GM19468 (cell line): ENCODE measurements at regions not wholly inside any gene's neighbourhood (a gene's known extent, or its start where the extent isn't known, plus 50 kb on each side); places are given as distances from the start of the nearest gene placed in this dataset.

ENCODE experiments used
- ATAC-seq: cut with Tn5 transposase; IDR thresholded peaks from one replicate; pipeline ENCODE4 v1.9.1; 2021; ENCODE audit warnings: mild to moderate bottlenecking, moderate library complexity, moderate number of reproducible peaks; ENCODE audit not compliant: unreplicated experiment; ENCODE audit errors: extremely low read depth

- ATAC-seq, result no peak
Observed at GRCh38 chr3:178388473-178388872, 147.8 kb upstream of the KCNMB2 start.

DNA sequence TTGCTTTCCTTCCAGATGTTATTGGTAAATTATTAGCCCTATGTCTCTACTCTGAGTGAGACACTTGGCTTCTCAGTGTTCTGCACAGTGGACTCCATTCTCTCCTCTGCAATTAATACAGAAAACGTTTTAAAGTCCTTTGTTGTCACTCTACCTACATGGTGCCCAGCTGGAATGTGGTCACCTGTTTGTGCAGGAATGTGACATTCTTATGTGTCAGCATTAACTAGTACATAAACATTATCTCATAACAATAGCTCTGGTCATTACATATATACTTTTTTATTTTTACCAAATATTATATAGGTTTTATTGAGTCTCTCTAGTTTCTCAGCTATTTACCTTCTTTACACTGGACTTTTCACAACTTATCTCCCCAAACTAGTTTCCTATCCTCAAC, 147.0 kb upstream of the KCNMB2 start:
- ATAC-seq, result no peak

GRCh38 chr3:178392511-178392926, 143.7 kb upstream of the KCNMB2 start:
- ATAC-seq, result no peak

- no peak for ATAC-seq
Observed at GRCh38 chr3:178393146-178393545, 143.1 kb upstream of the KCNMB2 start.

DNA sequence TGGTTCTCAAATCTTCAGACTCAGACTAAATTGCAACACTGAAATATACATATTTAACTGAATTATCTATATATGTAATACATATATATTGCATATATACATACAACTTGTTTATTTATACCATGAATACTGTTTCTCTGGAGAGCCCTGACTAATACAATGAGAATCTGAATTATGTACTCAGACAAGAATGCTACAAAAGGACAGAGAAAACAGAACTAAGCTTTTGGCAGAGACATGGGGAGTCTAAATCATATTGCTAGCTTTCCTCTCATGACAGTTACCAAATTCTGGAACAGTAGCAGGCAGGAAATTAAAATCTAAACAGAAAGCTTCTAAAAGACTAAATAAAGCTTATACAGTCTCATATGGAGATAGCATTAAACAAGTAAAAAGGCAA, 142.4 kb upstream of the KCNMB2 start:
- no peak for ATAC-seq

DNA sequence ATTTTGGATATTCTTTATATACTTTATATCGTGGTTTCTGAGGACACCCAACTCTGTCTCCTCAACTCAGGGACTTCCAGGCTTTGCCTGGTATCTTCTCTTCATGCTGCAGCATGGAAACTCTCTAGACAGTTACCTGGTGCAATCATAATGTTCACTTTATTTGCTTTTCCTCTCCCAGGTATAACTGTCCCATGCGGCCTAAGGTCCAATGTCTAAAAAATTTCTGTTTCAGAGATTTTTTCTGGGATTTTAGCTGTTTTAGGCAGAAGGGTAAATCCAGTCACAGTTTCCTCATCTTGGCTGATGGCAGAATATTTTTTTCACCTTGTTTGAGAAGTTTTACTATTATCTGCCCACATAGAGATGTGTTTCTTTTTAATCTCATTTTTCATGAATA, 139.9 kb upstream of the KCNMB2 start:
- ATAC-seq, result no peak

DNA sequence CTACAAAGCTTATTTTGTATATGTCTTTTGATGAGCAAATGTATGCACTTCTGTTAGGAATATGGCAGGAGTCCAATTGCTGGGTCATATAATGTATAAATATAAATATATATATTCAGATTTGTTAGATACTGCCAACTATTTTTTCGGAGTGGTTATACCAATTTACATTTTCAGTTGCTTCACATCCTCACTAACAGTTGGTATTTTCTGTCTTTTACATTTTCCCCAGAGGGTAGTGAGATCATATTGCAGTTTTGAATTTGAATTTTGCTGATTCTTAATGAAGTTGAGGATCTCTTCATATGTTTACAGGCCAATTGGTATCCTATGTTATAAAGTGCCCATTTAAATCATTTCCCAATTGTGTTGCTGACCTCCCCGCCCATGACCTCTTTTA, 139.0 kb upstream of the KCNMB2 start:
- ATAC-seq, result no peak

DNA sequence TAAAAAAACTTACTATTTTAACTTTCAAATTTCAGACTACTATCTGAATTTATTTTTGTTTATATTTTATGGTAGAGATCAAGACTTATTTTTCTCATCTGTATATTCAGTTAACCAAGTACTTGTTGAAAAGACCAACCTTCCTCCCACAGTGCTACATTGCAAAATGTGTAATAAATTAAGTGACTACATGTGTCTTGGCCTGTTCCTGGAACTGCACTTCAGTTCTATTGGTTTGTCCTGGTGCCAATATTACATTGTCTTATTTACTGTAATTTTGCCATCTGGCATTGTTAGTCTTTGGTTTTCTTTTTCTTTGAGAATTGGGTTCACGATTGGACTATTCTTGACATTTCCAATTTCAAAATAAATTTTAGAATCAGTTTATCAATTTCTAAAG, 138.4 kb upstream of the KCNMB2 start:
- no peak for ATAC-seq

DNA sequence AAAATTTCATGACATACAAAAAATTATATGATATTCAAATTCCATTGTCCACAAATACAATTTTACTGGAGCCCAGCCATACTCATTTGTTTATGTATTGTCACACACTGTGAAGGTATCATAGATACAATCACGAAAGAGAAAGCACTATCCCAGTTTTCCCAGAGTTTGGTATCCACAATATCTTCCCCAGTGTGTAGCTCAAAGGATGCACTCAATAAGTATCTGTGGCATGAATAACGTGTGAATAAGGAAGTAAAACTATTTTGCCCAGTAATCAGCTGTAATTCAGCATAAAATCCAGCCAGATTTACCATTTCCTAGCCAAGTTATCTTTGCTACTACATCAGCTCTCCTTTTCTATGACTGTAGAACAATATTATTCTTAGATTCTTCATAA, 131.3 kb upstream of the KCNMB2 start:
- ATAC-seq, result no peak

DNA sequence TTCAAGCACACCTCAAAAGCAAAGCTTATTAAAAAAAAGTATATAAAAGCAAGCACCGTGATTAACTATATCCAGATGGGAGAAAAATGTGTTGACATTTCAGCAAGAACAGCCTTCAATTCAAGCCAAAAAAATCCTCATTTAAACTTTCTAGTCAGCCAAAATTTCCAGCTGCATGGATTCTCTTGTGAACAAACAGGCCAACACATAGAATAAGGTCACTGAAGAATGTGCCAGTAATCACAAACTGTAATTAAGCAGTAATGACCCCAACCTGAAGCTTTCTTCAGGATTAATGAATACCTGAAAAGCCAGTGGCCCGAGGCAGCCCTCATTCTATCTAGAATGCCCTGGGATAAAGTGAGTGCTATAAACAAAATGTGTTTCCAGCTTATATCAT, 130.7 kb upstream of the KCNMB2 start:
- no peak for ATAC-seq

GRCh38 chr3:178406206-178406605, 130.0 kb upstream of the KCNMB2 start:
- ATAC-seq, result no peak

GRCh38 chr3:178415384-178415783, 120.9 kb upstream of the KCNMB2 start:
- ATAC-seq, result no peak

DNA sequence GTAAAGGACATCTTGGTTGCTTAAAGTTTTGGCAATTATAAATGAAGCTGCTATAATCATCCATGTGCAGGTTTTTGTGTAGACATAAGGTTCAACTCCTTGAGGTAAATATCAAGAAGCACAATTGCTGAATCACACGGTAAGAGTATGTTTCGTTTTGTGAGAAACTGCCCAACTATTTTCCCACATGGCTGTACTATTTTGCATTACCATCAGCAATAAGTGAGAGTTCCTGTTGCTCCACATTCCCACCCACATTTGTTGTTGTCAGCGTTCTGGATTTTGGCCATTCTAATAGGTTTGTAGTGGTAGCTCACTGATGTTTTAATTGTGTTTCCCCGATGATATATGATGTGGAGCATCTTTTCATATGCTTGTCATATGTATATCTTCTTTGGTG, 118.5 kb upstream of the KCNMB2 start:
- ATAC-seq, result no peak

DNA sequence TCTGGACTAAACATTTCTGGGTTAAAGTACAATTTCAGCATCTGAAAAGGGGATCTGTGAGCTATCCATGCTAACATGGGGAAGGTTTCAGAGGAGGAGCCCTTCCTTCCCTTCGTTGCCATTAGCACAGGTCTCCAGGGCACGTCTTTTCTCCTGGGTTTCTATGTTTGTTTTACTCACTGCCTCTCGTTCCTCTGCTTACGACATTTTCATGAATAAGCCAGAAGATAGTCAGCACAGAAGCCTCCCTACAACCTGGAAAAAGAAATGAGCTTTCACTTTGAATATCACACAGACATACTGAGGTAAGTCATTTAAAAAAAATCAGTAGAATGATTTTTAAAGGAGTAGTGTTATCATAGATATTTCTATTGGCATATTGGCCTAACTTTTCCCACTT, 117.2 kb upstream of the KCNMB2 start:
- no peak for ATAC-seq

DNA sequence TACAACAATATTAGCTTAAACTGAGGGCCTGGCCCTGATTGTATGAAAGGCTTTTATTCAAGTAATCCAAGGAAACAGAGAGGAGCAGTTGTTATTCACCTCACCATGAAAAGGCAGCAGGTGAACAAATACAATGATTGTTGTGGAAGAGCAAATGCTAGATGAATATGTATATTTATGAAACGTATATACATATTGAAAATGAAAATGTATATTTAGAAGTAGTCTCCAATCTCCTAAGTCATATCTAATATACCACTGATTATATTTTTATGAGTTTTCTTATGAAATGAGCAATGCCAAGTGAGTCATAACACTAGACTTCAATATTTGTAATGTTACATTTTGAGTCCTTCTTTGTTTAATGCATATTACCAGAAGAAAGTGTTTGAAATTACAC, 116.2 kb upstream of the KCNMB2 start:
- ATAC-seq, result no peak

DNA sequence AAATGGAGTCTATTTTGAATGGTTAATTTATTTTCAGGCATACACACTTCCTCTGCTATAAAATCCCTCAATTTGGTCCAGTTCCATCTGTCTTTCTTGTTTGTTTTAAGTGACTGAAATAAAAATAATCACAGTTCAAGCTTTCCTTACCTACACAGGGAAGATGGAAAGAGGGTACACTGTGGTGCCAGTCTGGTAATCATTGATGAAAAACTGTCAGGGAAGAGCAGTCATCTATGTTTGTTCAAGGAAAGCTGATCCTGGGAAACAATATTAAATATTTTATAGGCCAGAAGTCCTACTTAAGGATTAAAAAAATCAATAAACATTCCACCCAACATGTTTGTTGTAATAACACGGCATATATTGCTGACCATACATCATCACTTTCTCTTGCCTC, 115.2 kb upstream of the KCNMB2 start:
- no peak for ATAC-seq

GRCh38 chr3:178422406-178422805, 113.8 kb upstream of the KCNMB2 start:
- ATAC-seq, result no peak

GRCh38 chr3:178428037-178428436, 108.2 kb upstream of the KCNMB2 start:
- ATAC-seq, result no peak

DNA sequence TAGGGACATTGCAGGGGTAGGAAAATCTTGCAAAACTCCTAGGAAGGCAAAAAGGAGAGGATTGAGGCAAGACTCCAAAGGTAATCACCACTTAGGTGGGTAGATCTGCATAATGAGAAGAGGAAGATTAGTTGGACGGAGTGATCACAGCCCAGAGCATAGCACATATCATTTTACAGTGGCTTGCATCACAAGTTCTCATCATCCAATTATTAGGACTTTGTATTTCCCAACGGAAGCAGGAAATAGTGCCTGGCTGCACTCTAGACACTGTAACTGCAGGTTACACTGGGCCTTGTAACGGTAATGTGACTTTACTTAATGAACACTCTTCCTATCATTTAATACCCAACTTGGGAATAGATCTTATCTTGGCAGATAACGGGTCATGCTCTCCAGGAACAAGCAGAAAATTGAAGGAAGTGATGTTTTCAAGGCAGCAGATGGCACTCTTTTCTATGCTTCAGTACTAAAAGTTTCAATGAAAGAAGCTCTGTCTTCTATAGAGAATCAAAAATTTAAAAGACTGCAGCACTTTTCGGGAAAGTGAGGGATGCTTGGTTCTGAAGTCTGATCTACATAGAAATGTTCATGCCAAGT, 101.9 kb upstream of the KCNMB2 start:
- ATAC-seq, result no peak

DNA sequence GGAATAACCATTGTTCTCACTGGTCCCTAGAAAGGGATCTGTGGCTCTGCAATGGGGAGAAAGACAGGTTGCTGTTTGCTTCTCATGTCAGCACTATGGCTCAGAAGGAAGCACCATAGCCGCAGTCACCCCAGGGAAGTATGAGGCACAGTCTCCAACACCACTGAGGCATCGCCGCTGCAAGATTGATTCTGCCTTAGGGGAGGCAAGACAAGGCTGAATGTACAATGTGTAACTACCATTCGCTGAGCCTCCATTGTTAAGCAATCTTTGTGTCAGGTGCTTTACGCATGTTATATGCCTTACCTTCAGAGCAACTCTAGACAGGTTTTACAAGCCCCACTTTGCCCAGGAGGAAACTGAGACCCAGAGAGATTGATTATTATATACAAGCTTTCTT, 100.7 kb upstream of the KCNMB2 start:
- no peak for ATAC-seq

- no peak for ATAC-seq
Observed at GRCh38 chr3:178436773-178437172, 99.5 kb upstream of the KCNMB2 start.

DNA sequence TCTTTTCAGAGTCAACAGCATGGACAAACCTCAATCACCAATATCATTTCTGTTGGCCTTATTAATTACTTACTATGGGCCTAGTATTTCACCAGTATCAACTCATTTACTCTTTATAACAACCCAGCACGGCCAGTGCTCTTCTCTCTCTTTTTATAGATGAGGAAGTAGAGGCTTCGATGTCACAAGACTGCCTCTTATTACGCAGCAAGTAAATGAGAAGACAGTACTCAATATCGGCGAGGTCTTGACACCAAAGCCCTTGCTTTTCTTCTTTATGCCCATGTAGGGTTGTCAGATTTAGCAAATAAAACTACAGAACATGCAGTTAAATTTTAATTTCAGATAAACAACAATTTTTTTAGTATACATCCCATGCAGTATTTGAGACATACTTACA, 99.0 kb upstream of the KCNMB2 start:
- ATAC-seq, result no peak

GRCh38 chr3:178439504-178439903, 96.7 kb upstream of the KCNMB2 start:
- ATAC-seq, result no peak
